ENCODE measurements at regions not wholly inside any gene's neighbourhood (a gene's known extent, or its start where the extent isn't known, plus 50 kb on each side); places are given as distances from the start of the nearest gene placed in this dataset.

GRCh38 chr3:174398761-174399160 lies 460.4 kb upstream of the NAALADL2 start:
- no peak for DNase-seq (ENCODE audit: low read depth in 4 of 4, low spot score in 2 of 4)

- no peak for DNase-seq (ENCODE audit: low read depth in 4 of 4, low spot score in 2 of 4)
These were observed 455.3 kb upstream of the NAALADL2 start for GRCh38 chr3:174403831-174404230.

GRCh38 chr3:174408310-174408709 lies 450.8 kb upstream of the NAALADL2 start:
- no peak for DNase-seq (ENCODE audit: low read depth in 4 of 4, low spot score in 2 of 4)

GRCh38 chr3:174409086-174409743 lies 449.9 kb upstream of the NAALADL2 start:
- DNase-seq (ENCODE audit: low read depth in 4 of 4, low spot score in 2 of 4), result no peak

- DNase-seq (ENCODE audit: low read depth in 4 of 4, low spot score in 2 of 4), result no peak
These were observed 445.8 kb upstream of the NAALADL2 start for GRCh38 chr3:174413062-174413912.

GRCh38 chr3:174414902-174415301 lies 444.2 kb upstream of the NAALADL2 start:
- no peak for DNase-seq (ENCODE audit: low read depth in 4 of 4, low spot score in 2 of 4)

- no peak for DNase-seq (ENCODE audit: low read depth in 4 of 4, low spot score in 2 of 4)
These were observed 441.6 kb upstream of the NAALADL2 start for GRCh38 chr3:174417573-174417972.

DNA sequence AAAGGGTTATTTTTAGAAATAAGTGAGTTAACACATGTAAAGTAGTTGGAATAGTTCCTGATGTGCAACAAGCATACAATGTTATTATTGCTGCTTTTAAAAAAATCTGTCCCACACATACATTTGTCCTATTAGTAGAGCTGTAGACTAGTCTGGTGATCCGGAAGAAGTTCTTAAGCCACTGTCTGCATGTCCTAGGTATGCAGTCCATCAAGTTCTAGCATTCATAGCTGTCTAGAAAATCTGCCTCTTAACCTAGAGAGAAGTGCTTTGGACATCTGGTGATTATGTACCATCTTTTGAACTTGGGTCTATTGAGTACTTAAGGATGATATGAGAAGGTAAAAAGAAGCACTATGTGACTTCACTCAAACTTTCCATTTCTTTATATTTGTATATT lies 439.9 kb upstream of the NAALADL2 start:
- no peak for DNase-seq (ENCODE audit: low read depth in 4 of 4, low spot score in 2 of 4)

DNA sequence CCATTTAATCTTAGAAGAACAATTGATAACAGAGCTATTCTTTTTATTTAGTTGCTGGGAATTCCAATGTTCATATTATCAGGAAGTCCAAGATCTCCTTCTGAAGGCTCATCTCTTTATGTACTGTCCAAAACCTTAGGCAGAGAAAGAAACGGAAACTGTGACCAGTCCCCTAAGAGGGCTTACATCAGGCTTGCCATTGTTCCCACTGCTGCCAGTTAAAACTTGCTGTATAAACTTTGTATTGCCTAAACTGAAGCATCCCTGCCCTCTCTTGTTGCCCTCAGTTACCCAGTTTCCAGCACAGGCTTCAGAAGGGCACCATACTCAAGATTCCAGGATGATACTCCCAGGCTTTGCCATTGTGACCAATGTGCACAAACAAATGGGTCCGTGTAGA lies 435.2 kb upstream of the NAALADL2 start:
- no peak for DNase-seq (ENCODE audit: low read depth in 4 of 4, low spot score in 2 of 4)

DNA sequence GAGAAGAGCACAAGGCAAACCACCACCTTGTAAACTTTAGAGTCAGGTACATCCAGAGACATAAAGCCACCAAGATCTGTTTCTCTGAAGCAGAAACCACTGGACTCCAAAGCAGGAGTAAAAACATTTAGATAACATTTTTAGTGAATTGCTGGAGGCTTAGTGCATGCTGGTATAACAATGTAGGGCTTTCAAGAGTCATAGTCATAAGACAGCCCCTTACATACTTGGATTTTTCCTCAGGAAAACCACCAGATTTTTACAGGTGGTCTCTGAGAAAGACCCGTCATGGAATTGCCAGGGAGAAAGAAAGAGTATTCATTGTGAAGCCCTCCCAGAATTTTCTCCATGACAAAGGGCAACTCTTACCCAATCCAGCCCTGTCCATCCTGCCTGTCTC lies 434.5 kb upstream of the NAALADL2 start:
- no peak for DNase-seq (ENCODE audit: low read depth in 4 of 4, low spot score in 2 of 4)

GRCh38 chr3:174425422-174425821 lies 433.7 kb upstream of the NAALADL2 start:
- no peak for DNase-seq (ENCODE audit: low read depth in 4 of 4, low spot score in 2 of 4)

- DNase-seq (ENCODE audit: low read depth in 4 of 4, low spot score in 2 of 4), result no peak
These were observed 428.1 kb upstream of the NAALADL2 start for GRCh38 chr3:174430986-174431385.

DNA sequence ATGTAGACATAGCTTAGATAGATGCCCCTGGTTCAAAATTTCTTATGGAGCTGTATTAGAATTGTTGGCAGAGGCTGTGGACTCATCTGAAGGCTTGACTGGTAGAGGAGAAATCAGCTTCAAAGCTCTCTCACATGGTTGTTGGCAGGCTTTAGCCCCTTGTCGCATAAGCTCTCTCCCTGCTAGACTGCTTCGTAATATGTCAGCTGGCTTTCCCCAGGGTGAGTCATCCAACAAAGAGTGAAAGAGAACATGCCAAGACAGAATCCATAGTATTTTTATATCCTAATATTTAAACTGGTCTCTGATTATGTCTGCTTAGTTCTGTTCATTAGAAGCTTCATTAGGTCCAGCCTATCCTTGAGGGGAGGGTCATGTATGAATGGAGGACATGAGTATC lies 427.4 kb upstream of the NAALADL2 start:
- DNase-seq (ENCODE audit: low read depth in 4 of 4, low spot score in 2 of 4), result no peak

DNA sequence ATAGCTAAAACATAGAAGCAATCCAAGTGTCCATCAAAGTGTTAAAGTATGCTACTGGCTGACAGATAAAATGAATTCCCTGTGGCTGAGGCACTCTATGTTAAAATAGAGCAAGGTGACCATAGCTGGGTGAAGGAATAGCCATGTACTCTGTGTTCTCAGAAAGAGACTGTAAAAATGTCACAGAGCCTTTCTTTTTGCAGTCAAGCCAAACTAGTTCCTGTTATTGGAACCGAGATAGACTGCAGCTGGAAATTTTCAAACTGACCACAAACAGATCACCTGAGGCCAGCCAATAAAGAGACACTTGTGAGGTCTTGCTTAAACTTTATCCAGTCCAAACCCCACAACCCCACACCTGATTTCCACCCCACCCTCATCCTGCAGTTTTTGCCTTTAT lies 422.8 kb upstream of the NAALADL2 start:
- peak in 2 of 4 donors; percentile 32 to 34 for DNase-seq (ENCODE audit: low read depth in 4 of 4, low spot score in 2 of 4)

GRCh38 chr3:174438501-174439145 lies 420.5 kb upstream of the NAALADL2 start:
- DNase-seq (ENCODE audit: low read depth in 4 of 4, low spot score in 2 of 4), result peak in 2 of 4 donors; percentile 12 to 25

DNA sequence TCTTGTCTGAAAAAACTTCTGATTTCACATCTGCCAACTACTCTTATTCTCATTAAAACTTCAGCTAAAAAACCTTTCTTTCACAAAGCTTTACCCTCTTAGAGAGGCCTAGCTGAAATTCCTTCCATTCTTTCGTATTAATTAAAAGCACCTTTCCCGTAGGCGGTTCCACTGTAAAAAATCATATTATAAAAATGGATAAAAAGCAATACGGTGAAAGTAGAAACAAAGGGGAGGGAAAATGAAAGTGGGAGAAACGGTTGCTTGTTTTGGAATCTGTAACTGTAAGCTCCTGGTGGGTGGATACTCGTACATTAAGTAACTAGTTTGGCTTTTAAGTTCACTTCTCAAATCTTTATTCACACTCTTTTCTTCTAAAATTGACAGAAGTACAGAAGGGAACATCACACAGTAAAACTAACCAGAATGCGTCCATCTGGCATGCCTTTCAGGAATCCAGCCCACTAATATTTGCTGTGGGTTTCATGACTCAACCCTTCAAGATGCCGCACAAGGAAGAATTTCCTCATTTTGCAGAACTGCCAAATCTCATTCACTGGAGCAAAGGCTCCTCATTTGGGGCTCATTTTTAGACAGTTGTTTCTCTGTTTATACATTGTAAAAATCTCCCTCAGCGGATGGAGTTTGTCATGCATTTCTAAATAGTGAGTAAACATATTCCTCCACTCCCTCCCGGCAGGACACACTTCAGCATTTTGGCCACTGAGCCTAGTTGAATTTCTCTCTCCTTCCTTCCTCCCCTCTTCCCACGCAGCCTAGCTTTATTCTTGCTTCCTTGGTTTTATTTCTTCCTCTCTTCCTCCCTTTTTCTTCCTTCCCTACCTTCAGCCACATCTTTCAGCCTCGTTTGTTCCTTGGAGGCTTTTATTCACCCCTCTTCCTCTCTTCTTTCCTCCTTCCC lies 419.5 kb upstream of the NAALADL2 start:
- DNase-seq (ENCODE audit: low read depth in 4 of 4, low spot score in 2 of 4), result peak; percentile 29 to 58 (median 38)

DNA sequence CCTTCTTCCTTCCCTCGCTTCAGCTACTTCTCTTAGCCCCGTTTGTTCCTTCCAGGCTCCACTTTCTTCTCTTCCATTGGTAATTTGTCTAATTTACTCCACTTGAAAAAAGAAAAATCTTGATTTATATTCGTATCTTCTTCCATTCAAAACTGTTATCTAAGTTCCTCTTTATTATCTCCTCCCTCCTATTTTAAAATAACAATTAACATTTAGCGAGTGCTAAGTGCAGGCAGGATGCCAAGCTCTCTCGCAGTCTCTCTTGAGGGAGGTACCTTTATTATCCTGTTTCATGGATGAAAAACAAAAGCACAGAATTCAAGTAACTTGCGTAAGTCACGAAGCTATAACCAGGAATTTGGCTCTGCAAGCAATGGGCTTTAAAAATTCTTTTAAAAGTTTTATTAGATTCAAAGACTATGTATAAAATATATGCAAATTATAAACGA lies 418.9 kb upstream of the NAALADL2 start:
- DNase-seq (ENCODE audit: low read depth in 4 of 4, low spot score in 2 of 4), result peak; percentile 24 to 77 (median 40)

- peak; percentile 72 to 85 (median 78) for DNase-seq (ENCODE audit: low read depth in 4 of 4, low spot score in 2 of 4)
These were observed 418.2 kb upstream of the NAALADL2 start for GRCh38 chr3:174440741-174441587.

- DNase-seq (ENCODE audit: low read depth in 4 of 4, low spot score in 2 of 4), result peak in 2 of 4 donors; percentile 28 to 62
These were observed 417.4 kb upstream of the NAALADL2 start for GRCh38 chr3:174441588-174442301.
